ENCODE measurements at regions not wholly inside any gene's neighbourhood (a gene's known extent, or its start where the extent isn't known, plus 50 kb on each side); places are given as distances from the start of the nearest gene placed in this dataset.

DNA sequence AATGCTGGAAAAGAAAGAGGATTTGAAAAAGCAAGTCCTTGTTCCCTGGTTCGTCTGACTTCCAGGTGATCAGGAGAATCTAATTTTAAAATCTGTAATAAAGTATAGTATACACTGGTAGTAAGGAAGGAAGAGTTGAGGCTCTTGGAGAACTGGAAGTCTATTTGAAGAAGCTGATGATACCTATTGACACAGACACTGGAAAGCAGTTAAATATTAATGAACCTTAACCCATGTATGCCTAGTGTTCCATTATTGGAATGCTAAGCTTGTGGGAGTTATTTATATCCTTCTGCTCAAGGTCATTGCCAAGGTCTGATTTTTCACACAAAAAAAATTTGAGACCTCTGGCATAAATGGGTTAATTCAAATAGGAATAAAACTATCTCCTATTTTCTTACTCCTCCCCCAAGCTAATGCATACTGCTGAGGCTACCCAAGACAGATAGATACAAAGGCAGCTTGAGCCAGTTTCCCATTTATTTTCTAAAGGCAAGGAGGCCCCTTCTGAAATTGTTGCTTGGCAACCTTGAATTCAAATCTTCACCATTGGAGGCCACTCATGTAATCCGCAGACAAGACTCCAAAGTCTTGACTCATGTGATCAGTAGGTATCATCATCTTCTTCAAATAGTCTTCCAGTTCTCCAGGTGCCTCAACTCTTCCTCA is 110.2 kb downstream of the FZD1 start (continued):
- no peak for TF ChIP-seq ZNF687 (IDR thresholded peaks at IDR 0.05)
- no peak for TF ChIP-seq CBX5 (IDR thresholded peaks at IDR 0.05; ENCODE audit: low read depth)

DNA sequence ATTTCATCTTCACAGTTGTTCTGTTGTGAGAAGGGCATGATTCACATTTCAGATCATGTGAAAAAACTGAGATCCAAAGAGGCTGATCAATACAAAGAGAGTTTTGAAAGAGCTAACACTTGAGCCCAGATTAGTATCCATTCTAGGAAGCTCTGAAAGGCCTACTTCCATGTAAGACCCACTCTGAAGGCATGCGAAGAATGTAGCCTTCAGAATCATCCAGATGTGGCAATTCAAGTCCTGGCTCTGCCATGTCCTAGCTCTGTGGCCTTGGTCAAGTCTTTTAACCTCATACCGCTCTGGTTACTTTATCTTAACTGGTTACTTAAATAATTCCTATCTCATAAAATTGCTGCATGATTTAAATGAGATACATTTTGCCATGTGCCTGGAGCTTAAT is 111.1 kb downstream of the FZD1 start:
- intact Hi-C loops (cut with micrococcal nuclease; ENCODE audit: unreplicated experiment) (no loop called here), in situ Hi-C loops (cut with MboI) (no loop called here)
- ATAC-seq (no peak), DNase-seq (ENCODE audit: low read depth, low spot score) (no peak), FAIRE-seq (no peak)
- Histone ChIP-seq H3K79me2 (ENCODE audit: control insufficient read depth, insufficient read depth, low read length) (no peaks in the 10 kb centered on the region), H3K9me3 (replicated peaks; ENCODE audit: control insufficient read depth, insufficient read depth, low read length) (no peaks in the 10 kb centered on the region), H4K20me1 (ENCODE audit: control insufficient read depth, insufficient read depth) (no peaks in the 10 kb centered on the region), H3K9ac (ENCODE audit: control insufficient read depth, insufficient read depth, low read length) (no peak overlapping the region), H2AFZ (ENCODE audit: control insufficient read depth, low read depth, low read length) (no peak overlapping the region), H3K4me2 (ENCODE audit: control insufficient read depth, insufficient read depth) (no peak overlapping the region), H3K27me3 (replicated peaks in 1 of 2; ENCODE audit: control insufficient read depth in 2 of 2, insufficient read depth in 2 of 2, low read length in 1 of 2) (no peaks in the 10 kb centered on the region), H3K27ac (ENCODE audit: control insufficient read depth, insufficient read depth) (no peak overlapping the region), H3K4me1 (ENCODE audit: control insufficient read depth, insufficient read depth, low read length) (no peaks in the 10 kb centered on the region), H3K4me3 (no peak overlapping the region), H3K36me3 (ENCODE audit: control insufficient read depth in 2 of 2, insufficient read depth in 2 of 2, low read length in 1 of 2) (no peaks in the 10 kb centered on the region)
- ChIA-PET CTCF (no interaction called here), SMC1A (ENCODE audit: uncharacterized antibody, unreplicated experiment) (interaction anchor here (1.3 kb wide), 1 partner anchor 12 kb away, joined by 3 read pairs; no protein-coding TSS in a partner anchor), POLR2A (interaction anchor here (0.6 kb wide), 1 partner anchor 21 kb away, joined by 4 read pairs; no protein-coding TSS in a partner anchor), RAD21 (ENCODE audit: unreplicated experiment) (no interaction called here)
- 27% methylated on average over 2 of the region's 2 CpGs for WGBS (ENCODE audit: insufficient coverage, insufficient replicate concordance, low lambda C conversion rate, missing lambda C conversion rate)
- BruUV-seq (replicated peaks) = no TSS peak
- no peak for TF ChIP-seq RELA (IDR thresholded peaks at IDR 0.05; ENCODE audit: borderline replicate concordance, partially characterized antibody)
- TF ChIP-seq, protein P1, sequence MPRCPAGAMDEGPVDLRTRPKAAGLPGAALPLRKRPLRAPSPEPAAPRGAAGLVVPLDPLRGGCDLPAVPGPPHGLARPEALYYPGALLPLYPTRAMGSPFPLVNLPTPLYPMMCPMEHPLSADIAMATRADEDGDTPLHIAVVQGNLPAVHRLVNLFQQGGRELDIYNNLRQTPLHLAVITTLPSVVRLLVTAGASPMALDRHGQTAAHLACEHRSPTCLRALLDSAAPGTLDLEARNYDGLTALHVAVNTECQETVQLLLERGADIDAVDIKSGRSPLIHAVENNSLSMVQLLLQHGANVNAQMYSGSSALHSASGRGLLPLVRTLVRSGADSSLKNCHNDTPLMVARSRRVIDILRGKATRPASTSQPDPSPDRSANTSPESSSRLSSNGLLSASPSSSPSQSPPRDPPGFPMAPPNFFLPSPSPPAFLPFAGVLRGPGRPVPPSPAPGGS (IDR thresholded peaks at IDR 0.05; ENCODE audit: borderline replicate concordance, insufficient read depth, low read depth, low read length, poor library complexity, severe bottlenecking) = no peak
- TF ChIP-seq SREBF2 (IDR thresholded peaks at IDR 0.05; ENCODE audit: low read length) = no peak
- no peak for TF ChIP-seq IRF4 (IDR thresholded peaks at IDR 0.05; ENCODE audit: low read depth, low read length)
- TF ChIP-seq TCF7 (IDR thresholded peaks at IDR 0.05; ENCODE audit: borderline replicate concordance) = no peak
- no peak for TF ChIP-seq WRNIP1 (IDR thresholded peaks at IDR 0.05; ENCODE audit: borderline replicate concordance, low read depth, low read length)
- TF ChIP-seq ZBTB11 (CRISPR knock-in tag; IDR thresholded peaks at IDR 0.05) = no peak
- TF ChIP-seq, protein P2, sequence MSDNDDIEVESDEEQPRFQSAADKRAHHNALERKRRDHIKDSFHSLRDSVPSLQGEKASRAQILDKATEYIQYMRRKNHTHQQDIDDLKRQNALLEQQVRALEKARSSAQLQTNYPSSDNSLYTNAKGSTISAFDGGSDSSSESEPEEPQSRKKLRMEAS (IDR thresholded peaks at IDR 0.05; ENCODE audit: low read depth, low read length) = no peak
- no peak for TF ChIP-seq CREM (IDR thresholded peaks at IDR 0.05; ENCODE audit: low read depth)
- TF ChIP-seq EP300 (IDR thresholded peaks at IDR 0.05; ENCODE audit: borderline replicate concordance in 1 of 2, control insufficient read depth in 1 of 2, low read depth in 2 of 2, low read length in 2 of 2) = no peak
